A549 (cell line): ENCODE measurements at regions not wholly inside any gene's neighbourhood (a gene's known extent, or its start where the extent isn't known, plus 50 kb on each side); places are given as distances from the start of the nearest gene placed in this dataset.

Experiments used
- ESRRA ChIP-seq: fragments of 150-350 bp; IDR thresholded peaks from 2 replicates; pipeline ENCODE4 v1.6.1; 2014; ENCODE audit warnings: mild to moderate bottlenecking, low read length, borderline replicate concordance
- POLR2A ChIP-seq: IDR thresholded peaks from 2 replicates; pipeline ENCODE4 v1.6.1; 2012; ENCODE audit warnings: mild to moderate bottlenecking, low read length

DNA sequence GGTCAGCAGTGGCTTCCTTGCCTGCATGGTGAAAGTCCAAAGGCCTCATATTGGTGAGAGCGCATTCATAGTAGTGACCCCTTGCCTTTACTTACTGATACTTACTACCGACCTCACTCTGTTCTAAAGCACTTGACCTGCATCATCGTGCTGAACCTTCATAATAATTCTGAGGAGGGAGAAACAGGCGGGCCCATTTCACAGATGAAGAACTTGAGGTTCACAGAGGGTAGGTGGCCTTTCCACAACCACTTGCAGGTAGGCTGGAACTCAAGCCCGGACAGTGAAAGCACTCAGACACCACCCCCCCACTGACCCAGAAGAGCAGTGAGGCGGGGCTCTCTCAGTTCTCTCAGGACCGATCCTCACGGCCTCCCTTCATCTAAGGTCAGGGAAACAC, 149.4 kb upstream of the CHST15 start:
- TF ChIP-seq ESRRA (no peak), POLR2A (no peak)
